Lung (tissue), 11 donors: ENCODE measurements at regions not wholly inside any gene's neighbourhood (a gene's known extent, or its start where the extent isn't known, plus 50 kb on each side); places are given as distances from the start of the nearest gene placed in this dataset.

Source experiments
- ATAC-seq: fragments of 200-7000 bp; cut with Tn5 transposase; one replicate; pipeline ENCODE4 v1.9.1; 2020; ENCODE audit warnings: moderate number of reproducible peaks; ENCODE audit not compliant: insufficient read depth, low FRiP score
- DNase-seq, 3 donors: peaks; one replicate each; pipeline ENCODE4 v3.0.0-alpha.2; 2013 to 2017
- H3K27ac ChIP-seq, 2 donors: one replicate each; pipeline ENCODE4 v1.5.1; 2013; ENCODE audit warnings: mild to moderate bottlenecking in 2 of 2, moderate library complexity in 2 of 2, control low read depth in 1 of 2, inconsistent platforms in 1 of 2, low read depth in 1 of 2, low read length in 1 of 2
- H3K27me3 ChIP-seq, 3 donors: one replicate each; pipeline ENCODE4 v1.5.1; 2013; ENCODE audit warnings: low read length in 2 of 3; ENCODE audit not compliant: control insufficient read depth in 3 of 3, insufficient read depth in 3 of 3
- H3K36me3 ChIP-seq, 4 donors: one replicate each; pipeline ENCODE4 v1.5.1; 2013; ENCODE audit warnings: low read length in 4 of 4, mild to moderate bottlenecking in 1 of 4, moderate library complexity in 1 of 4; ENCODE audit not compliant: control insufficient read depth in 4 of 4, insufficient read depth in 4 of 4
- H3K4me1 ChIP-seq, 5 donors: one replicate each; pipeline ENCODE4 v1.5.1; 2013; ENCODE audit warnings: low read length in 5 of 5, mild to moderate bottlenecking in 2 of 5, moderate library complexity in 1 of 5; ENCODE audit not compliant: control insufficient read depth in 5 of 5, insufficient read depth in 5 of 5
- H3K4me3 ChIP-seq: one replicate; pipeline ENCODE4 v1.5.1; 2013; ENCODE audit warnings: mild to moderate bottlenecking, control low read depth, moderate library complexity
- H3K9ac ChIP-seq, 2 donors: one replicate each; pipeline ENCODE4 v1.5.1; 2013; ENCODE audit warnings: low read length in 2 of 2, control low read depth in 1 of 2; ENCODE audit not compliant: insufficient read depth in 1 of 2
- H3K9me3 ChIP-seq, 4 donors: one replicate each; pipeline ENCODE4 v1.5.1; 2013; ENCODE audit warnings: low read length in 3 of 4, mild to moderate bottlenecking in 1 of 4, moderate library complexity in 1 of 4; ENCODE audit not compliant: control insufficient read depth in 4 of 4, insufficient read depth in 3 of 4
- WGBS, 2 donors: extraction: QIAGEN DNeasy Blood & Tissue Kit; methylation state at CpG; one replicate each; pipeline ENCODE4 v1.1.7; 2013; 5-methylcytosine and 5-hydroxymethylcytosine counted together
- TF ChIP-seq, protein P1 (sequence below): IDR thresholded peaks from 2 replicates; pipeline ENCODE4 v1.5.1; 2012; ENCODE audit warnings: mild to moderate bottlenecking; ENCODE audit errors: control extremely low read depth, extremely low read depth
- donor health status: control.
- donor health status: control.
- donor health status: Bipolar disorder and iron deficiency.
- donor health status: healthy.
- donor health status: DM: yes; HTN: yes; CAD: no.

DNA sequence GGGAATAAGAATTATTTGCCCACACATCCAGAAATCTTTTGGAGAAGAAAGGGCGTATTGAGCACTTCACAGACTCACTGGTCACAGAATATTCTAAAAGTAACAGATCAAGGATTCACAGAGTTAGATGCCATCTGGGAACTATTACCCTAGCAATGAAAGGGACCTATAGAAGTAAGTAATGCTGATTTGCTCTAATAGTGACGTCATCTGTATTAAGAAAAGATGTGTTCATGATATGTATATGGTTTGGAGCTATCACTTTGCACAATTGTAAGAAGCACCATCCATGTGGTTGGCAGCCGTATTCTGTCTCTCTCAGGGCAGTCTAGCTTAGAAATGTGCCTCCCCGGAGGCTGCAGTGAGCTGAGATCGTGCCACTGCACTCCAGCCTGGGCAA is 52.8 kb upstream of the SV2C start:
- ATAC-seq, result no peak
- Histone ChIP-seq H3K4me1 (no peaks in the 10 kb centered on the region), H3K9me3 (no peaks in the 10 kb centered on the region), H3K4me3 (no peak overlapping the region), H3K36me3 (no peaks in the 10 kb centered on the region), H3K27me3 (peaks cover 0 to 2% (median 0%) of the 10 kb centered on the region in 3 donors), H3K27ac (no peak overlapping the region), H3K9ac (no peak overlapping the region)
- WGBS, 2 donors, result 75 to 82% methylated on average over 5 of the region's 5 CpGs
- no peak for DNase-seq
- TF ChIP-seq, protein P1, sequence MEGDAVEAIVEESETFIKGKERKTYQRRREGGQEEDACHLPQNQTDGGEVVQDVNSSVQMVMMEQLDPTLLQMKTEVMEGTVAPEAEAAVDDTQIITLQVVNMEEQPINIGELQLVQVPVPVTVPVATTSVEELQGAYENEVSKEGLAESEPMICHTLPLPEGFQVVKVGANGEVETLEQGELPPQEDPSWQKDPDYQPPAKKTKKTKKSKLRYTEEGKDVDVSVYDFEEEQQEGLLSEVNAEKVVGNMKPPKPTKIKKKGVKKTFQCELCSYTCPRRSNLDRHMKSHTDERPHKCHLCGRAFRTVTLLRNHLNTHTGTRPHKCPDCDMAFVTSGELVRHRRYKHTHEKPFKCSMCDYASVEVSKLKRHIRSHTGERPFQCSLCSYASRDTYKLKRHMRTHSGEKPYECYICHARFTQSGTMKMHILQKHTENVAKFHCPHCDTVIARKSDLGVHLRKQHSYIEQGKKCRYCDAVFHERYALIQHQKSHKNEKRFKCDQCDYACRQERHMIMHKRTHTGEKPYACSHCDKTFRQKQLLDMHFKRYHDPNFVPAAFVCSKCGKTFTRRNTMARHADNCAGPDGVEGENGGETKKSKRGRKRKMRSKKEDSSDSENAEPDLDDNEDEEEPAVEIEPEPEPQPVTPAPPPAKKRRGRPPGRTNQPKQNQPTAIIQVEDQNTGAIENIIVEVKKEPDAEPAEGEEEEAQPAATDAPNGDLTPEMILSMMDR, result no peak

DNA sequence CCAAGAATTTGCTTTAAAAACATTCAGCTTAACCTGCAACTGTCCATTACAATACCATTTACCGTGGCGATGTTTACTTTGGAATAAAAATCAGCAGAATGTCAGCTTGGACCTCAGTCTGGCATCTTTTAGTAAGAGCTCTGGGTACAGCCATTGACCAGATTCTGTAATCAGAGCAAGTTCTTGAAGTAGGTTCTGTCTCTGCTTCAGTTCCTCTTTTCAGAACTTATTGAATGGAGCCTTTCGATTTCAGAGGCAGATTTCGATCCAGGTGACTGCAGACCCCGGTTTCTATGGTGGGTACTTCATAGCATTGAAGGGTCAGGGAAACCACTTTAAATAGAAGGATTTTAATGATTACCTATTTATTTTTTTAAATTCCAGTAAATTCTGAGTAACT is 53.4 kb upstream of the SV2C start:
- no peak overlapping the region for H3K9ac ChIP-seq
- TF ChIP-seq, protein P1, result no peak
- H3K36me3 ChIP-seq, result no peaks in the 10 kb centered on the region
- no peak for DNase-seq
- H3K4me1 ChIP-seq, result no peaks in the 10 kb centered on the region
- peaks cover 0 to 2% (median 0%) of the 10 kb centered on the region in 3 donors for H3K27me3 ChIP-seq
- no peaks in the 10 kb centered on the region for H3K9me3 ChIP-seq
- H3K27ac ChIP-seq, result no peak overlapping the region
- no peak for ATAC-seq
- 70 to 82% methylated on average over 5 of the region's 5 CpGs for WGBS, 2 donors
- H3K4me3 ChIP-seq, result no peak overlapping the region

DNA sequence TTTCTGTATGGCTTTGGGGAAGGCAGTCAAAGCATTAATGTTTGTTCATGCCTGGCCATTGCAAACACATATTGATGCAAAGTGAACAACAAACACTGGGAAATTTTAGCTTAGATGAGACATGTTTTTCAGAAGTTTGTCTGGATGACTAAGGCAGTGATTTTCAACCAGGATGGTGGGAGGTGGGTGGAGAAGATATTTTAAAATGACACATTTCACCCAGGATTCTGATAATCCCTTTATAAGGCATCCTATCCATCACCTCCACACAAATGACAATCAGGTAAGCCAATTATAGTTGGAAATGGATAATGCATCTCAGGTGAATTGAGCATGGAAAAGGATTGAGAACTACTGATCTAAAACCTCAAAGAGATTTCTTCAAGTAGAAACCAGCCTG is 57.4 kb upstream of the SV2C start:
- Histone ChIP-seq H3K9ac (no peak overlapping the region), H3K4me1 (no peaks in the 10 kb centered on the region), H3K27ac (no peak overlapping the region), H3K36me3 (no peaks in the 10 kb centered on the region), H3K4me3 (no peak overlapping the region), H3K27me3 (peaks cover 0 to 2% (median 0%) of the 10 kb centered on the region in 3 donors), H3K9me3 (no peaks in the 10 kb centered on the region)
- ATAC-seq, result no peak
- TF ChIP-seq, protein P1, result no peak
- DNase-seq, result no peak

DNA sequence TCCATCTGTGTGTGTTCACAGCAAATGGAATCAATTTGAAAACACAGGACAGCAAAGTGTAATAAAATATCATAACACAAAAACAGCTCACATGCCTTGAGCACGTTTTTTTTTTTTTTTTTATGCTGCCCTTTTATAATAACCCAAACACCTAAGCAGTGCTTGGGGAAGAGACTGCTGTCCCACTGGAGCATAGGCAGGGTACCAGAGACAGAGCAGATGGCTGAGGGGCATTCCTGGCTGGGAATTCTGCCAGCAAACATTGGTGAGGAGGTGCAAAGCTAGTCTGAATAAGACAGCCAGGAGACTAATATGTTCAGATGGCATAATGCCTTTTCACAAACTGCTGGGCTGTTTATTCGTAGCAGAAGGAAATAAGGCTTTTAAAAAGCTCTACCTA is 58.1 kb upstream of the SV2C start:
- DNase-seq, result no peak
- no peaks in the 10 kb centered on the region for H3K9me3 ChIP-seq
- 35 to 64% methylated on average over 2 of the region's 2 CpGs for WGBS, 2 donors
- H3K4me1 ChIP-seq, result no peaks in the 10 kb centered on the region
- peaks cover 0 to 2% (median 0%) of the 10 kb centered on the region in 3 donors for H3K27me3 ChIP-seq
- H3K36me3 ChIP-seq, result no peaks in the 10 kb centered on the region
- TF ChIP-seq, protein P1, result no peak
- no peak overlapping the region for H3K27ac ChIP-seq
- no peak overlapping the region for H3K4me3 ChIP-seq
- no peak overlapping the region for H3K9ac ChIP-seq
- no peak for ATAC-seq
